Endothelial cell of umbilical vein (primary cell): ENCODE measurements at regions not wholly inside any gene's neighbourhood (a gene's known extent, or its start where the extent isn't known, plus 50 kb on each side); places are given as distances from the start of the nearest gene placed in this dataset.

Experiments
- BruUV-seq: library from RNA; stranded (reverse); fragments of 400-500 nt; replicated peaks from 2 replicates; lab custom pipeline; 2021; lab: Mats Ljungman, UMichigan
- CTCF ChIA-PET: fragments of 300-600, 350-600 bp; sonication (Branson Sonifier 250); formaldehyde crosslinking; loops from one replicate; lab custom pipeline; 2021; ENCODE audit warnings: antibody characterized with exemption, inconsistent platforms; lab: Charles Lee
- POLR2A ChIA-PET: fragments of 300-600, 350-600 bp; sonication (Branson Sonifier 250); formaldehyde crosslinking; loops from one replicate; lab custom pipeline; 2021; ENCODE audit warnings: antibody characterized with exemption, inconsistent platforms; lab: Charles Lee
- DNase-seq: peaks from one replicate; pipeline ENCODE4 v3.0.0-alpha.2; 2011; ENCODE audit warnings: low read depth, low spot score
- FAIRE-seq: peaks from 2 replicates; lab custom pipeline; 2011; peaks lifted over from hg19 to GRCh38; lab: Jason Lieb, UNC
- H2AFZ ChIP-seq: 2 replicates; pipeline ENCODE4 v1.6.0; 2012; ENCODE audit warnings: low read depth, low read length, control low read depth, inconsistent platforms
- H3K27ac ChIP-seq: 2 replicates; pipeline ENCODE4 v1.5.1; 2011; ENCODE audit warnings: low read depth, mild to moderate bottlenecking, control low read depth, low read length, moderate library complexity; ENCODE audit not compliant: insufficient read depth
- H3K27me3 ChIP-seq, 2 experiments: 2 replicates each; pipeline versions ENCODE4 v1.6.0 to v1.6.1; 2011; ENCODE audit warnings: low read length in 2 of 2, mixed read lengths in 1 of 2; ENCODE audit not compliant: control insufficient read depth in 2 of 2, insufficient read depth in 2 of 2
- H3K36me3 ChIP-seq, 2 experiments: 2 replicates in 1 of 2; 3 replicates in 1 of 2; pipeline ENCODE4 v1.5.1; 2011; ENCODE audit warnings: low read length in 2 of 2, mild to moderate bottlenecking in 1 of 2, moderate library complexity in 1 of 2; ENCODE audit not compliant: control insufficient read depth in 2 of 2, insufficient read depth in 2 of 2; ENCODE audit errors: extremely low read depth in 1 of 2
- H3K4me1 ChIP-seq: 3 replicates; pipeline ENCODE4 v1.5.1; 2011; ENCODE audit warnings: mild to moderate bottlenecking, low read length; ENCODE audit not compliant: control insufficient read depth, insufficient read depth; ENCODE audit errors: extremely low read depth
- H3K4me2 ChIP-seq: 2 replicates; pipeline ENCODE4 v1.6.1; 2011; ENCODE audit warnings: low read length, control low read depth, mixed read lengths; ENCODE audit not compliant: insufficient read depth
- H3K4me3 ChIP-seq, 3 experiments: fragments of 200-600 bp in 1 of 3; sonication (generic), shearing (Covaris generic) in 1 of 3; replicated peaks in 1 of 3; 2 replicates each; pipeline ENCODE4 v1.5.1; 2011 to 2016; ENCODE audit warnings: control low read depth in 3 of 3, low read length in 3 of 3, mild to moderate bottlenecking in 2 of 3, inconsistent platforms in 1 of 3, low read depth in 1 of 3, moderate library complexity in 1 of 3; ENCODE audit not compliant: insufficient read depth in 1 of 3
- H3K79me2 ChIP-seq: 2 replicates; pipeline ENCODE4 v1.6.0; 2012; ENCODE audit warnings: low read length, inconsistent platforms; ENCODE audit not compliant: control insufficient read depth, insufficient read depth
- H3K9ac ChIP-seq: replicated peaks from 2 replicates; pipeline ENCODE3; 2011; ENCODE audit warnings: low read length, control low read depth; ENCODE audit not compliant: insufficient read depth; ENCODE audit errors: extremely low read depth
- H3K9me1 ChIP-seq: replicated peaks from 3 replicates; pipeline ENCODE4 v1.6.0; 2011; ENCODE audit warnings: mild to moderate bottlenecking, low read length; ENCODE audit not compliant: control insufficient read depth, insufficient read depth; ENCODE audit errors: extremely low read depth
- H3K9me3 ChIP-seq: replicated peaks from 2 replicates; pipeline ENCODE4 v1.5.1; 2012; ENCODE audit warnings: low read length, inconsistent platforms; ENCODE audit not compliant: control insufficient read depth, insufficient read depth
- H4K20me1 ChIP-seq: replicated peaks from 2 replicates; pipeline ENCODE3; 2011; ENCODE audit warnings: mild to moderate bottlenecking, low read length; ENCODE audit not compliant: control insufficient read depth, insufficient read depth; ENCODE audit errors: extremely low read depth
- CTCF ChIP-seq, 2 donors: IDR thresholded peaks; 1 replicate in 1 of 2; 2 replicates in 1 of 2; pipeline ENCODE4 v1.5.1; 2011; ENCODE audit warnings: low read length in 2 of 2, mild to moderate bottlenecking in 2 of 2, moderate library complexity in 2 of 2, control low read depth in 1 of 2, inconsistent platforms in 1 of 2, low read depth in 1 of 2; ENCODE audit not compliant: insufficient read depth in 1 of 2; ENCODE audit errors: extremely low read depth in 1 of 2
- EZH2 ChIP-seq: IDR thresholded peaks from 2 replicates; pipeline ENCODE4 v1.6.1; 2012; ENCODE audit warnings: borderline replicate concordance, low read depth, mild to moderate bottlenecking, moderate library complexity, low read length, inconsistent platforms; ENCODE audit not compliant: severe bottlenecking
- POLR2A ChIP-seq: IDR thresholded peaks from 2 replicates; pipeline ENCODE4 v1.6.1; 2012; ENCODE audit warnings: low read depth, mild to moderate bottlenecking, control low read depth, low read length
- POLR2AphosphoS5 ChIP-seq: IDR thresholded peaks from 2 replicates; pipeline ENCODE4 v1.6.1; 2012; ENCODE audit warnings: low read depth, mild to moderate bottlenecking, control low read depth, low read length, moderate library complexity; ENCODE audit not compliant: insufficient read depth
- dilution Hi-C: fragments of 300-500 bp; cut with MboI; formaldehyde crosslinking; loops from one replicate; pipeline ENCODE4 v1.15.0; 2019; ENCODE audit warnings: low sequenced_read_pairs; ENCODE audit not compliant: extremely low pct_ligation_motif_present
- intact Hi-C: fragments of 100-400 bp; cut with micrococcal nuclease; formaldehyde crosslinking; loops from one replicate; pipeline ENCODE4 v1.10.0; 2022

GRCh38 chr13:99617474-99618255 is 116.4 kb downstream of the TM9SF2 start:
- no peaks in the 10 kb centered on the region for H3K9me1 ChIP-seq
- POLR2A ChIA-PET, result no interaction called here
- H3K9ac ChIP-seq, result no peak overlapping the region
- peaks cover 2% of the 10 kb centered on the region for H4K20me1 ChIP-seq
- dilution Hi-C loops (no loop called here), intact Hi-C loops (no loop called here)
- FAIRE-seq (peak; percentile 67), DNase-seq (peak; percentile 29)
- BruUV-seq, result no TSS peak
- H3K4me2 ChIP-seq, result no peak overlapping the region
- no peaks in the 10 kb centered on the region for H3K79me2 ChIP-seq
- H3K36me3 ChIP-seq, result no peaks in the 10 kb centered on the region
- no peak for TF ChIP-seq POLR2A
- TF ChIP-seq CTCF (IDR thresholded peaks at IDR 0.05; ENCODE audit: extremely low read depth in 1 of 2, insufficient read depth in 1 of 2, low read depth in 1 of 2, low read length in 2 of 2), result peak; percentile 57 to 67
- no peak overlapping the region for H2AFZ ChIP-seq
- H3K4me1 ChIP-seq, result no peaks in the 10 kb centered on the region
- no peaks in the 10 kb centered on the region for H3K9me3 ChIP-seq
- H3K27me3 ChIP-seq, result no peaks in the 10 kb centered on the region
- no peak overlapping the region for H3K4me3 ChIP-seq
- no peak overlapping the region for H3K27ac ChIP-seq
- CTCF ChIA-PET, result interaction anchor here (0.9 to 1.0 kb wide), 2 partner anchors 11 to 39 kb away, joined by 3 read pairs; partner anchors contain the start of gene CLYBL

GRCh38 chr13:99614465-99614885 is 113.2 kb downstream of the TM9SF2 start:
- H2AFZ ChIP-seq, result no peak overlapping the region
- intact Hi-C loops (loop anchor here (1.0 to 5.0 kb wide), 3 partner anchors 36 to 172 kb away; no protein-coding TSS in a partner anchor), dilution Hi-C loops (no loop called here)
- H3K4me2 ChIP-seq, result no peak overlapping the region
- H3K4me1 ChIP-seq, result no peaks in the 10 kb centered on the region
- no peak overlapping the region for H3K9ac ChIP-seq
- H3K36me3 ChIP-seq, result no peaks in the 10 kb centered on the region
- no peak overlapping the region for H3K4me3 ChIP-seq
- peaks cover 2% of the 10 kb centered on the region for H4K20me1 ChIP-seq
- peak in 1 of 2 donors; percentile 50 for TF ChIP-seq CTCF (IDR thresholded peaks at IDR 0.05; ENCODE audit: extremely low read depth in 1 of 2, insufficient read depth in 1 of 2, low read depth in 1 of 2, low read length in 2 of 2)
- TF ChIP-seq POLR2AphosphoS5, result no peak
- no peak for TF ChIP-seq EZH2
- no TSS peak for BruUV-seq
- H3K79me2 ChIP-seq, result no peaks in the 10 kb centered on the region
- H3K9me1 ChIP-seq, result no peaks in the 10 kb centered on the region
- no peaks in the 10 kb centered on the region for H3K9me3 ChIP-seq
- ChIA-PET CTCF (interaction anchor here (1.1 to 4.0 kb wide), 3 partner anchors 36 to 169 kb away, joined by 3 to 14 read pairs (median 4); no protein-coding TSS in a partner anchor), POLR2A (no interaction called here)
- no peak overlapping the region for H3K27ac ChIP-seq
- FAIRE-seq (no peak), DNase-seq (peak; percentile 45)
- no peaks in the 10 kb centered on the region for H3K27me3 ChIP-seq
